ENCODE measurements at regions not wholly inside any gene's neighbourhood (a gene's known extent, or its start where the extent isn't known, plus 50 kb on each side); places are given as distances from the start of the nearest gene placed in this dataset.

DNA sequence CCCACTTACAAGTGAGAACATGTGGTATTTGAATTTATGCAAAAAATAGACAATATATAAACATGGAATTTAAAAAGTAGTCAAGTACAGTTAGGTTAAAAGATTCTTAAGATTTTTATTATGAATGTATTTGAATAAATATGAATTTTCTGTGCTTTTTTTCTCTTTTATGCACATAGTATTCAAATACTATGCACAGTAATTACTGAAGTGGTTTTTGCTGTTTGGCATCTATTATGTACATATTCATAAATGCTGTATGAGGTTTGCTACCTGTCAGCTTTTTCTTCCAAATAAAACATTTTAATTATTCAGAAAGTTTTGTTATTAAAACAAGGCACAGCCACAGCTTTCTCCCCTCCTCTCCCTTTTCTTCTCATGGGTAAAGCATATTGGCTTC, 1272.7 kb downstream of the NSUN3 start (continued):
- TF ChIP-seq, protein P1, sequence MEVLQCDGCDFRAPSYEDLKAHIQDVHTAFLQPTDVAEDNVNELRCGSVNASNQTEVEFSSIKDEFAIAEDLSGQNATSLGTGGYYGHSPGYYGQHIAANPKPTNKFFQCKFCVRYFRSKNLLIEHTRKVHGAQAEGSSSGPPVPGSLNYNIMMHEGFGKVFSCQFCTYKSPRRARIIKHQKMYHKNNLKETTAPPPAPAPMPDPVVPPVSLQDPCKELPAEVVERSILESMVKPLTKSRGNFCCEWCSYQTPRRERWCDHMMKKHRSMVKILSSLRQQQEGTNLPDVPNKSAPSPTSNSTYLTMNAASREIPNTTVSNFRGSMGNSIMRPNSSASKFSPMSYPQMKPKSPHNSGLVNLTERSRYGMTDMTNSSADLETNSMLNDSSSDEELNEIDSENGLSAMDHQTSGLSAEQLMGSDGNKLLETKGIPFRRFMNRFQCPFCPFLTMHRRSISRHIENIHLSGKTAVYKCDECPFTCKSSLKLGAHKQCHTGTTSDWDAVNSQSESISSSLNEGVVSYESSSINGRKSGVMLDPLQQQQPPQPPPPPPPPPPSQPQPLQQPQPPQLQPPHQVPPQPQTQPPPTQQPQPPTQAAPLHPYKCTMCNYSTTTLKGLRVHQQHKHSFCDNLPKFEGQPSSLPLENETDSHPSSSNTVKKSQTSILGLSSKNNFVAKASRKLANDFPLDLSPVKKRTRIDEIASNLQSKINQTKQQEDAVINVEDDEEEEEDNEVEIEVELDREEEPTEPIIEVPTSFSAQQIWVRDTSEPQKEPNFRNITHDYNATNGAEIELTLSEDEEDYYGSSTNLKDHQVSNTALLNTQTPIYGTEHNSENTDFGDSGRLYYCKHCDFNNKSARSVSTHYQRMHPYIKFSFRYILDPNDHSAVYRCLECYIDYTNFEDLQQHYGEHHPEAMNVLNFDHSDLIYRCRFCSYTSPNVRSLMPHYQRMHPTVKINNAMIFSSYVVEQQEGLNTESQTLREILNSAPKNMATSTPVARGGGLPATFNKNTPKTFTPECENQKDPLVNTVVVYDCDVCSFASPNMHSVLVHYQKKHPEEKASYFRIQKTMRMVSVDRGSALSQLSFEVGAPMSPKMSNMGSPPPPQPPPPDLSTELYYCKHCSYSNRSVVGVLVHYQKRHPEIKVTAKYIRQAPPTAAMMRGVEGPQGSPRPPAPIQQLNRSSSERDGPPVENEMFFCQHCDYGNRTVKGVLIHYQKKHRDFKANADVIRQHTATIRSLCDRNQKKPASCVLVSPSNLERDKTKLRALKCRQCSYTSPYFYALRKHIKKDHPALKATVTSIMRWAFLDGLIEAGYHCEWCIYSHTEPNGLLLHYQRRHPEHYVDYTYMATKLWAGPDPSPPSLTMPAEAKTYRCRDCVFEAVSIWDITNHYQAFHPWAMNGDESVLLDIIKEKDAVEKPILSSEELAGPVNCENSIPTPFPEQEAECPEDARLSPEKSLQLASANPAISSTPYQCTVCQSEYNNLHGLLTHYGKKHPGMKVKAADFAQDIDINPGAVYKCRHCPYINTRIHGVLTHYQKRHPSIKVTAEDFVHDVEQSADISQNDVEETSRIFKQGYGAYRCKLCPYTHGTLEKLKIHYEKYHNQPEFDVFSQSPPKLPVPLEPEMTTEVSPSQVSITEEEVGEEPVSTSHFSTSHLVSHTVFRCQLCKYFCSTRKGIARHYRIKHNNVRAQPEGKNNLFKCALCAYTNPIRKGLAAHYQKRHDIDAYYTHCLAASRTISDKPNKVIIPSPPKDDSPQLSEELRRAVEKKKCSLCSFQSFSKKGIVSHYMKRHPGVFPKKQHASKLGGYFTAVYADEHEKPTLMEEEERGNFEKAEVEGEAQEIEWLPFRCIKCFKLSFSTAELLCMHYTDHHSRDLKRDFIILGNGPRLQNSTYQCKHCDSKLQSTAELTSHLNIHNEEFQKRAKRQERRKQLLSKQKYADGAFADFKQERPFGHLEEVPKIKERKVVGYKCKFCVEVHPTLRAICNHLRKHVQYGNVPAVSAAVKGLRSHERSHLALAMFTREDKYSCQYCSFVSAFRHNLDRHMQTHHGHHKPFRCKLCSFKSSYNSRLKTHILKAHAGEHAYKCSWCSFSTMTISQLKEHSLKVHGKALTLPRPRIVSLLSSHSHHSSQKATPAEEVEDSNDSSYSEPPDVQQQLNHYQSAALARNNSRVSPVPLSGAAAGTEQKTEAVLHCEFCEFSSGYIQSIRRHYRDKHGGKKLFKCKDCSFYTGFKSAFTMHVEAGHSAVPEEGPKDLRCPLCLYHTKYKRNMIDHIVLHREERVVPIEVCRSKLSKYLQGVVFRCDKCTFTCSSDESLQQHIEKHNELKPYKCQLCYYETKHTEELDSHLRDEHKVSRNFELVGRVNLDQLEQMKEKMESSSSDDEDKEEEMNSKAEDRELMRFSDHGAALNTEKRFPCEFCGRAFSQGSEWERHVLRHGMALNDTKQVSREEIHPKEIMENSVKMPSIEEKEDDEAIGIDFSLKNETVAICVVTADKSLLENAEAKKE (CRISPR knock-in tag; IDR thresholded peaks at IDR 0.05) = no peak
- TF ChIP-seq STAT1 (IDR thresholded peaks at IDR 0.05; ENCODE audit: unreplicated experiment) = no peak
- TF ChIP-seq JUNB (IDR thresholded peaks at IDR 0.05; ENCODE audit: unreplicated experiment) = no peak
- TF ChIP-seq EZH2 (IDR thresholded peaks at IDR 0.05; ENCODE audit: low read depth, unreplicated experiment) = no peak
- no peak for TF ChIP-seq NANOG (IDR thresholded peaks at IDR 0.05; ENCODE audit: borderline replicate concordance)
- TF ChIP-seq, protein P2, sequence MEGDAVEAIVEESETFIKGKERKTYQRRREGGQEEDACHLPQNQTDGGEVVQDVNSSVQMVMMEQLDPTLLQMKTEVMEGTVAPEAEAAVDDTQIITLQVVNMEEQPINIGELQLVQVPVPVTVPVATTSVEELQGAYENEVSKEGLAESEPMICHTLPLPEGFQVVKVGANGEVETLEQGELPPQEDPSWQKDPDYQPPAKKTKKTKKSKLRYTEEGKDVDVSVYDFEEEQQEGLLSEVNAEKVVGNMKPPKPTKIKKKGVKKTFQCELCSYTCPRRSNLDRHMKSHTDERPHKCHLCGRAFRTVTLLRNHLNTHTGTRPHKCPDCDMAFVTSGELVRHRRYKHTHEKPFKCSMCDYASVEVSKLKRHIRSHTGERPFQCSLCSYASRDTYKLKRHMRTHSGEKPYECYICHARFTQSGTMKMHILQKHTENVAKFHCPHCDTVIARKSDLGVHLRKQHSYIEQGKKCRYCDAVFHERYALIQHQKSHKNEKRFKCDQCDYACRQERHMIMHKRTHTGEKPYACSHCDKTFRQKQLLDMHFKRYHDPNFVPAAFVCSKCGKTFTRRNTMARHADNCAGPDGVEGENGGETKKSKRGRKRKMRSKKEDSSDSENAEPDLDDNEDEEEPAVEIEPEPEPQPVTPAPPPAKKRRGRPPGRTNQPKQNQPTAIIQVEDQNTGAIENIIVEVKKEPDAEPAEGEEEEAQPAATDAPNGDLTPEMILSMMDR (conservative IDR thresholded peaks at IDR 0.05; ENCODE audit: low read depth in 2 of 2) = no peak
- no peak for TF ChIP-seq ZNF114 (CRISPR knock-in tag; IDR thresholded peaks at IDR 0.05)
- TF ChIP-seq EZH2phosphoT487 (IDR thresholded peaks at IDR 0.05; ENCODE audit: unreplicated experiment) = no peak
- TF ChIP-seq POLR2AphosphoS5 (IDR thresholded peaks at IDR 0.05; ENCODE audit: low read depth) = no peak

DNA sequence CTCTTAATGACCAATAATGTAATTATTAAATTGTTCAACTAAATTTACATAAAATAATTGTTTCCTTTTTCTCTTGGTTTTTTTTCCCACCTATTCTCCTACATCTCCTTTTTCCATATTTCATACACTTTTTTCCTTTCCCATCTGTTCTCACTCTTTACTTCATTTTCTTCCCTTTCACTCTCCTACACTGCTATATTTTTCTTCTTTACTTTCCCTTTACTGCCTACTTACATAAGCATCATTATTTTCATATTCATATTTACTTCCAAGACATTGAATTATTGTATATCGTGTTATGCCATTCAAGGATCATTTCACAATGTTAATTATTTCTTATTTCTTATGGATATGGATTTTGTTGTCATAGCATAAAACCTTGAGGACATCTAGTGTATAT, 1275.6 kb downstream of the NSUN3 start:
- peaks cover 2% of the 10 kb centered on the region for H3K27me3 Mint-ChIP-seq (ENCODE audit: insufficient read depth, low read depth, poor library complexity)
- Histone ChIP-seq H4K20me1 (replicated peaks; ENCODE audit: insufficient read depth) (no peaks in the 10 kb centered on the region), H3K4me1 (ENCODE audit: insufficient read depth) (peaks cover 18% of the 10 kb centered on the region), H3F3A (replicated peaks; ENCODE audit: low read depth) (no peaks in the 10 kb centered on the region), H2AFZ (no peak overlapping the region), H3K9me2 (ENCODE audit: insufficient read depth) (no peaks in the 10 kb centered on the region), H3K27ac (ENCODE audit: low read depth) (no peak overlapping the region), H3K79me2 (replicated peaks; ENCODE audit: insufficient read depth) (no peaks in the 10 kb centered on the region), H3K27me3 (ENCODE audit: insufficient read depth) (no peaks in the 10 kb centered on the region), H3K4me3 (no peak overlapping the region), H3K36me3 (ENCODE audit: insufficient read depth) (no peaks in the 10 kb centered on the region), H3K4me2 (no peak overlapping the region)
- peaks cover 9% of the 10 kb centered on the region for H3K4me1 Mint-ChIP-seq
- ATAC-seq = no peak
- no peak overlapping the region for H3K4me3 Mint-ChIP-seq
- H3K36me3 Mint-ChIP-seq (ENCODE audit: low read depth) = no peaks in the 10 kb centered on the region
- no peak overlapping the region for H3K27ac Mint-ChIP-seq
- H3K9me3 Mint-ChIP-seq = no peaks in the 10 kb centered on the region; the same call in 2 of the 3 replicates
- DNase-seq (ENCODE audit: low spot score) = no peak
- TF ChIP-seq, protein P1 (CRISPR knock-in tag; IDR thresholded peaks at IDR 0.05) = no peak
- TF ChIP-seq JUNB (IDR thresholded peaks at IDR 0.05; ENCODE audit: unreplicated experiment) (no peak), EZH2phosphoT487 (IDR thresholded peaks at IDR 0.05; ENCODE audit: unreplicated experiment) (no peak)

All from GM23338 (cell line).